Stimulated activated naive CD4-positive, alpha-beta T cell treated with Interleukin-2 at 50 U/mL for 16 hours (primary cell): ENCODE measurements at regions not wholly inside any gene's neighbourhood (a gene's known extent, or its start where the extent isn't known, plus 50 kb on each side); places are given as distances from the start of the nearest gene placed in this dataset.

ENCODE experiments used
- DNase-seq: peaks from one replicate; lab custom pipeline; 2025; lab: John Stamatoyannopoulos, UW

DNA sequence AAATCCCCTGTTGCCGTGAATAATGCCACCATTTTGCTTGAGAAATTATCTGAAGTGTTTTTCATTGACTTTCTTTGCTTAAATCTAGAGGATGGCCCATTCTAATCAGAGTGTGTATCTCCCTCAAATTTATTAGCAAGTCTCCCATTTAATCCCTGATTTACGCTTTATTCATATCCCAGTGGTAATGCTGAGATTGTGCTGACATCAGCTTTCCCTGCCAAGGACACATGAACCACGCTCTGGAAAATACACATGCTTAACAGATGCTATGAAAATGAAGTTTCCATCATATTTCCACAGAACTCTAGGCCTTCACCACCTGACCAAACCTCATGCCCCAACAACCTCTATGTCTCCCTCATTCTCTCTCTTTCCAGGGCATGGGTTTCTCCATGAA is 545.4 kb downstream of the TUSC7 start:
- no peak for DNase-seq

DNA sequence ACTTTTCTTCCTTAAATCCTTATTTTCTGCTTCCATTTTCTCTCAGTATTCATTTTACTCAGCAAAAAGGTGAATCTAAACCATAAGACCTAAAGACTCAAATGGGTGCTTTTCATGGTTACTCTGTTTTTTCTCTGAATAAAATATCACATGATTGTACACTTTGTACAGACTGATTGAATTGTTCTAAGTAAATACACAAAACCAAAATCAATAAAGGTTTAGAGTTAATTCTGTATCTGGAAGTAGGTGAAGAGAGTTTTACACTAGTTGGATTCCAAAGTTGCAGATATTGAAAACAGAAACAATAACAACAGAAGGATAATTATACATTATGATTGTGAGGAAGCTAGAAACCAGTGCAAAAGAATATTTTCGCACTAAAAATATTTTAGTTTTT is 546.2 kb downstream of the TUSC7 start:
- DNase-seq = no peak

DNA sequence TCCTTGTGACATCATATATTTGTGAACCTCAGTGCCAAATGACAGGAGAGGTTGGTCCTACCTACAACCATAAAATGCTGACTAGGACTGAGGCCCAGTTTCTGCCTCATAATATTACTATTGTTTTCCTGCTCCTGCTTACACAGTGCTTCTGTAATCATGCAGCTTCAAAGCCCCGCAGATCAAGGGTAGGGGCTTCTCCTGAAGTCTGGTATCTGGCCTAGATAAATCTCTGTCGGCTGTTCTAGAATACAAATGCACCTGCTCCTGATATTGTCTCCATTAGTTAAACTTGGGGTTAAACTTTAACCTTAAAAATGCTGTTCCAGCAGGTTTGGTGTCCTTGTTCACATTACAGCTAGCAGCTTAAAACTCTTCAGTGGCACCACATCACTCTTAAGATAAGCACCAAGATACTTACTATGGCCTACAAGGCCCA is 552.4 kb downstream of the TUSC7 start:
- DNase-seq = no peak

DNA sequence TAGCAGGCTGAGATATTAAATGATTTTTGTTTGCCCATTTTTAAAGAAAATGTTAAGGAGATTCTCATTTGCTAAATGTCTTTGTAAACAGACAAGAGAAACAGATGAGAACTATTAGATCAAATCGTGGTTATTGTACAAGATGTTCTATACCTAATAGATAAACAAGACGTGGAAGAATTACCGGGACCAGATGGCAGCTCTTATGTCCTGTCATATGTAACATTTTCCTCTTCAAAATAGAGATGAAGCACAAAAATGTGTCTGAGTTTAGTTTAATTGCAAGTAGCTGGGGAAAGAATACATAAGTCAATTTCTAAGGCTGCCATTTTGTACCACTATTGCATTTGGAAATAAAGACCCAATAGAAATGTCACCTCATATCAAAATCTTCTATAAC is 553.7 kb downstream of the TUSC7 start:
- no peak for DNase-seq

DNA sequence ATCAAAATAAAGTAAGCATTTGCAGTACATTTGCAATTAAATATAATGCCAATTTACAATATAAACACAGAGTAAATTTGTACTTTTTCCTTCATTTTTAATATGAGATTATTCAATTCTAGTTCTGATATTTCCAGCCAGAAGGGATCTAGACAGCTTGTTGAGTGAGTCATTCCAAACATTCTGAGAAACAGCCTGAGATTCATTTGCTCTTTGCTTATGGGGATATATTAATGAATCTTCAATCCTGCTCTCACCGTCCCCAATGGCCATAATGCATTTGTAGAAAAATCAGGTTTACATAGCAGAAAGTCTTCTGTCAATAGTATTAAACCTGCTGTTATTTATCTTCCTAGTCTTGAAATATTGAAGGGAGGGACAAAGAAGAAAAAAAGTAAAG is 554.2 kb downstream of the TUSC7 start:
- DNase-seq = no peak

DNA sequence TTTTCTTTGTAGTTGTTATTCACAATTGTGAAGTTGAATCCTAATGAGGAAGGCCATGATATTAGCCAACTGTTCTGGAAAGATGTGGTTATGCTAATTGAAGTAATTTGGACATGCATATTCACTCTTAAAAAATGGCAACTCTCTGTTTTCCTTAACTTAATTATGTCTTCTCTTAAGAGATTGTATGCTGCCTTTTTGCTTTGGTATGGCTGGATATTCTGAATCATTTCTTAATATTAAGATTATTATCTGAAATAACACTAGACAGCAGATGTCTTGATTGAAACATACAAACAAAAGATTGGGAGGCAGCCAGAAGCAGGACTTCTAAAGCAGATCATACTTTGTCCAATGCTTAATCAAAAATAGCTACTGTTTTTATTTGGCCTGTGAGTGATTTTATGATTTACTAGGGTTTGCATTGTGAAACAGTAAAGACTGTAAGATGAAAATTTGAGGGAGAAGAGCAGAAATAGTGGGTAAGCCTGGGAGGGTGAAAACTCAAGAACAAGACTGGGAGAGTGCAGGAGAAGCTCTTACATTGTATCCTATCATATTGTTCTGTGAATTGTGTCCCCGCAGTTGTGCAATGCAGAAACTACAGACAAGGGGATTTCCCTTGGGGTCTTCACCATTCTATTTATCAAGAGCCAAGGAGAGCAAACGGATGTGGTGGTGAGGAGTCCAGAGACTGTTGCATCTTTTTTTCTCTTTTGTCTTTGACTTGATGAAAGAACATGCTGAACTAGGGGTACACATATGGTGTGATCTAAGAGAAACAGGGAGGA is 554.8 kb downstream of the TUSC7 start:
- no peak for DNase-seq

DNA sequence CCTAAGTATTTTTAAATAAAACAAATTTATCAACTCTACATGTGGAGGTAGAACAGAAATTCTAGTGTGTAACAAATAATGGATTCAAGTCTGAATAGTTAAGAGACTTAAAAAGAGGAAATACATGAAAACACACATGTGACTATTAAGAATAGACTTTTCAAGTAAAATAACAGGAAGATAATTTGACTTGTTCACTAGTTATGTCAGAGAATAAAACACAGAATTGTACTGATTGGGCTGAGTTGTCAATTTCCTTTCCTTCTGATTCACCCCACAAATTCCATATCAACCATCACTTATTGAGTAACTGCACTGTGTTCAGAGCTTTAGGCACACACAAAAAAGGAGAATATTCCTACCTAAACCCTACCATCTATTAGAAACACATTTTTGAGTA is 557.2 kb downstream of the TUSC7 start:
- DNase-seq = no peak

DNA sequence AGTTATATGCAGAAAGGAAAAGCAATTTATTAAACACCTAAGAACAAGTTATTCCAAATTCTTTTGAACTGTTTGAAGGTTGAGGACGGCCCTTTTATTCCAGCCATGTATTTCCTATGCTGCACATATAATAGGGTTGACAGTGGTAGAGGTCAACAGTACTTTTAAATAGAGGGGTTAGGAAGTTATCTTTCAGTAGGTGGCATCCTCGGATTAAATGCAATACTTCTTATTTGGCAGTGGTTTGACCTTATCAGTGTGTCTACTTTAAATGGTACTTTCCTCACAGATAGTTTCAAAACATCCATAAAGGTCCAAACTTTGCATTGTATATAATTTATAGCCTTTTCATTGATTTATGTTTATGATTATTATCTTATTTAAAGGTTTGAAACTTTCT is 558.7 kb downstream of the TUSC7 start:
- DNase-seq = no peak

DNA sequence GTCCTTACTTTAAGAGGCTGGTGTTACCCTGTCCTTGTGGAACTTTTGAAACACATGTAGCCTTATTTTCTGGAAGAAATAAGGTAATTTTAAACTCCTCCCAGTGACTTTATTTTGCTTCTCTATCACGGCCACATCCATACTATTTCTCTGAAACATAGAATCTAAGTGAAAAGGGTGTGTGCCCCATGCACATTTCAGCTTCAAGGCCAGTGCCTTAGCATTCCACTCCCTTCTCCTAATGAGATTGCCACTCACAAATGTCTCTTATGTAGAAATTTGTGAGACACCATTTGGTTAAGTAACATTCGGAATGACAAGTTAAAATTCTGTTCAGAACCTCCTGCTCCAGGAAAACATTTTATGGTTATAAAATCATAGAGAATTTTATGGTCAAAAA is 562.7 kb downstream of the TUSC7 start:
- DNase-seq = no peak

DNA sequence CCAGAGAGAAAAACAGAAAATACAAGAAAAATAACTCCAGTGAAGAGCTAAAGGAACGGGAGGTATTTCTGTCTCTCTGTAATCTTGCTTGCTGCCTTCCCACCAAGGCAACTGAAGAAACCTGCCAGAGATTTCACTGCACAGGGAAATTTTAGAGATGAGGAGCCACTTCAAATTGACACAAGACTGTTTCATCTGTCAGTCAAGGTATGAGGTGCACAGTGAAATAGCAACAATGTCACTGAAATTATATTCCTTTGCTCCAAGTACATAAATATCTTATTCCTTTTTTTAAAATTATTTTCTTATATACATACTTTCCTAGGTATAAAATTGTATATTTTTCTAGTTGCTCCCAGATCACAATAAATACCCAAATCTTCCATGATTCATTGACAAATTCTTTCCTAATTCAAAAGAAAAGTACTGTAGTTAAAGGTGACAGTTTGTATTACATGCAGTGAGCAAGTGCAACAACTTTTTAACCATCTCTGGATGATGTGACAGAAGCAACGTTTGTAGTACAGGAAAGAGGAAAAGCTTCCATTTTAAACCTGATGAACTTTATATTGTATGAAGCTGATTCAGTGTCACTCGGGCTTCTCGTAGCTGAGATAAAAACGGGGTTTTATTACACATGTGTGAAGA is 563.4 kb downstream of the TUSC7 start:
- no peak for DNase-seq

DNA sequence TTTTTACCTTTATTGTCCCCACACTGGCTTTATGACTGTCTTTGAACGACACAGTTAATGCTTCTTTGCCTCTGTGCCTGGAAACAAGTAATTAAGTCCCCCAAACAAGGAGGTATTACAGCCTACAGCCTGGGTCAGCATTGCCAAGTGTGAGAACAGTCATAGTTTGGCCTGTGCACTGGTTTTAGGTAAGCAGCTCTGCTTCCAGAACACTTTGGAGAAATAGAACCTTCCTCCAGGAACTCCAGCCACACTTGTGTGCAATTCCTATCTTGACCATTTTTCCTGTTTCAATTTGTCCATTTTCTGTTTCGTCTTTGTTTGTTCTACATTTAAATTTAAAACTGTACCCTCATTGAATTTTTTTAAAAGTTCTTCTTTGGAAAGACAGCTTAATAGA is 568.2 kb downstream of the TUSC7 start:
- DNase-seq = no peak

DNA sequence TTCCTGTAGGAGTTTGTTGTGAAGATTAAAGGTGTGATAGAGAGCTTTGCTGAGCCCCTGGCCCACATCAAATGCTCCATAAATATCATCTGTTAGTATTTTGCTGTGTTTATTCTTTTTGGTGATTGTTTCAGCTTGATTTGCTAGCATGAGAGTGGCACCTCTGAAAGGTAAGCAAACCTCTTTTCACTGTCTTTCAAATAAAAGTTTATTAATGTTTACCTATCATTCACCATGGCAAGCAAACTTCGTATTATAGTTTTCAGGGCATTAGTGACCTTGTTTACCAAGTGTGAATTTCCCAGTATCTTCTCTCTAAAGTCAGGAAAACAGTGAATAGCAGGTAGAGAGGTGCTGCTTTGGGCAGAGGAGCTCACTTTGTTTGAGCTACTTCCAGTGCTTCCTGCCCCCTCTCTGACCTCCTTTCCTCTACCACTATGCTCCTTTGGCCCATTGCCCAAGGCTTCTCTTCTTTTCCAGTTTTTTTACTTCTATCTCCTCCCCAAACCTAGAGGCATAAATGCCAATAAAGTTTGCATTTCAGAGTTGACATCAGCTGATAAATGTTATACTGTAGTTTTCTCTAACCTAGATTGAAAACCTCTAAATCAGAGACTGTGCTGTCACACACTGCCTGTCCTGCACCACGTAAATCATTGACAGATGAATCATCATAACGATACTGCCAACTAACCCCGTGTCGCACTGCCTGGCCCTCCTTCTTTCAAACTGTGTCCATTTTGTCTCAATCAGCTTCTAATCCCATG is 569.0 kb downstream of the TUSC7 start:
- no peak for DNase-seq

DNA sequence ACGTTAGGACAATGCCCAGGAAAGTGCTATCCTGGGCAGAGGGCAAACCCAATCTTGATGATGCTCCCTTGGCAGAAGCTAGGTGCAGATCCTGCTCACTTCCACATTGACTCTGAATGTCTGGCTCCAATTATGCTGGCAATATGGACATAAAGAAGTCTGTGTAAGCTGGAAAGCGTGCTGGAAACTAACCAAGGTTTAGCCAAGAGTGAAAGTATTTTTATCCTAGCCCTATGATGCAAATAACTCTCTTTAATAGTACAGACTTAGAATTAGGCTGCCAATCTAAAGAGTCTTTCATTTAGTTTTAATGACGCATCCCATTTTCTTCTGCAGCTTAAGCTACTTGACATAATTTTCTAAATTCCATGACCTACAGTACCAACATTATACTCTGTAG is 571.8 kb downstream of the TUSC7 start:
- DNase-seq = no peak

DNA sequence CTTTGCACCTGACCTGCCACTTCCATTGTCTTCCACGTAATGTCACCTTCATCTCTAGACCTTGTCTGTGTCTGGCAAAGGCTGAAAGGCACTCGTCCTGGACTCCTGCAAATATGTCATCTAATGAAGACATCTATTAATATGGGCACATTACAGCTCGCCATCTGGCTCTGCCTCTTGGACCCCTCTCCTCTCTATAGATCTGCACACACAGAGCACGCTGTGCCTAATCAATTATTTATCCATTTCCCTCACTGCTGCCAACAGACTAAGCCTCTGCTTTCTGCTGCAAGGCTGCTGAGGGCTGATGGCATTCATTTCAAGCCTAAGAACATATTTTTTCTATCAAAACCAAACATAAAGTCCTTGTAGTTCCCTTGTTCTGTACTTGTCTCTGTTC is 573.0 kb downstream of the TUSC7 start:
- no peak for DNase-seq

DNA sequence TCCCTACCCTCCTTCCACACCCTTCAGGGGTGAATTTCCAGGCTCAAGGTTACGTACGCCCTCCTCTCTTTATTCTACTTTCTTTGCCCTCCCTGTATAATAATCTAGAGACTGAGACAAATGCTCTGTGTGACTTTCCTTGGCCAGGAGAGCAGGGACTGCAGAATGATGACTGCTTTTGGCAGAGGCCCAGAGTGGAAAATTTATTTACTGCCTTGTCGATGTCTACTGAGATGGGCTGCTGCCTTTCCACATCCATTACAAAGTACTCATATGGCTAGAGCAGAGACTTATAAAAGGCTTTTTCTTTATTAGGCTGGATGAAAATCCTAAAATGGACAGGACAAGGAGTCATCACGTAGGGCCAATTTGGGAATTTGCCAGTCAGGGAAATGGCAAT is 576.2 kb downstream of the TUSC7 start:
- no peak for DNase-seq

DNA sequence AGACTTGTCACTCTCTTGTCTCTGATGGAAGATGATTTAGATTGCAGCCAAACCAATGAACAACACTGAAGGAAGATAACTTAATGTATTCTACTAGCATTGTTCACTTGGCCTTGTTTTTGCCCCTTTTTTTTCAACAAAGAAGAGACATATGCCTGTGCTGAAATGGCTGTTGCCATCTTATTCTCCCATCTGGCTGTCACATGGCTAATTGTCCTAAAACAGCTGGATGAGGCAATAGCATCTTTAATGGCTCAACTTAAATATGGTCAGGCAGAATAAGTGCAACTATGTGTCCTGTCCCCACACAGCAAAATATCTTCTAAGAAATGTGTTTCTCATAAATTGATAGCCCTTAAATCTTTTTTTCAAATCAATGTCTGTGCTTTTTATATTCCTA is 576.9 kb downstream of the TUSC7 start:
- no peak for DNase-seq

DNA sequence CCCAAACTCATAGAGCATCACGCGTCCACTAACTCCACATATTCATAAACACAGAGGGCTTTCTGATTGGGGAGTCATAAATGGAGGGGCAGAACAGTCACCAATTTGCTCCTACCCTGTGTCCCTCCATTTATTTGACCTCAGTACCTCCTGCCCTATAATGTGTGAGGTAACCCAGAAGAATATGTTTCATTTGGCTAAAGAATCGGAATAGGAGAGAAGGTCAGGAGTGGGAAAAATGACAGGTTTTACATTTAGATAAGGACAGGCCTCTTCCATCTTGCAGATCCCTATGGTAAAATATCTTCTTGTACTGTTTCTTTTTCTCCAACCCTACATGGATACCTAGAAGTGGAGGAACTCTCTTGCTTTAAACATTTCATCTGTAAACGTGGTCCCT is 578.0 kb downstream of the TUSC7 start:
- no peak for DNase-seq

DNA sequence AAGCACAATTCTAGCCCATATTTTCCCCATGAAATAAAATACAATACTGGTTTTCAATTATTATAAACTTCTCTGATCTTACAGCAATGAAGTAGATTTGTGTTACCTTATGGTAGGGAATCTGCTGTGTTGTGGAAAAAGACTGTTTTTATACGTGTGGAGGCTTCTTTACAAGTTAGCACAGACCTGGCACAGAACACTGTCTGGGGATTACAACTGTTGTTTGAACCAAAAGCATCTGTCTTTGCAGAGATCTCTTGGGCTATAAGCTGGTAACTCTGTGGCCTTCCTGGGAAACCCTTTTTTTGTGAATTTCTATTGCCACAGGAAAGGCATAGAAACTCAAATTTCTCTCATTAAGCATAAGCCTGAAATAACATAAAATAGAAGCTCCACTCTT is 581.9 kb downstream of the TUSC7 start:
- no peak for DNase-seq

DNA sequence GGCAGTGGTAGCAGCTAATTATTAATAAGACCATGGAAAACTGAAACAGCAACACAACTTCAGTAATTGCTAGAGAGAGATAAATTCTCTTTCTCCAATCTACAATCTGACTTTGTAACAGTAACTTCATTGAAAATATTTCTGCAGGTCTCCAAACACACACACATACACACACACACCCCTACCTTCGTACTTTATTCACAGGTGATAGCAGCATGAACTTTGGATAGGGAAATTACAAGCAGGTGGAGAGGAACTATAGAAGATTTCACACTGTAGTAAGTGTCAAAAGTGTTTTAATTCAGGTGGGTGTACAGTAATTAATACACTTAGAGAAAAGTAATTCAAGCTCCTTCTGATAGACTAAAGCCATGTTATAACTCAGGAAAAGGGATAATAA is 587.5 kb downstream of the TUSC7 start:
- DNase-seq = no peak

DNA sequence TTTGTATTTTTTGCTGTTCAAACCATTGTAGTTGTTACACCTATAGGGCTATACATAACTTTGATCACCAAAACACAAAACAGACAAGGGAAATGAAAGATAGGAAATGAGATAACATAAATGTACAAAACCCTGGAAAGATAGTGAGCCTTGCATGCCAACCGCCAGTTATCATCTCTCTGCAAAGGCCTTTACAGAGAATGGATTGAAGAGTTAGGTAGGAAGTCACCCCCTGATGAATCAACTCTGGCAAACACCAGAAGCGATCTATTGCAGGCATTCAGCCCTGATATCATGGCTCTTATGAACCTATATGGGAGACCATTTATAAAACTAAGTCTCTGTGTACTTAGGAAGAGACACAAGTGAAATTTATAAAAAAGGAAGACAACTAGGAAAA is 588.0 kb downstream of the TUSC7 start:
- DNase-seq = no peak

DNA sequence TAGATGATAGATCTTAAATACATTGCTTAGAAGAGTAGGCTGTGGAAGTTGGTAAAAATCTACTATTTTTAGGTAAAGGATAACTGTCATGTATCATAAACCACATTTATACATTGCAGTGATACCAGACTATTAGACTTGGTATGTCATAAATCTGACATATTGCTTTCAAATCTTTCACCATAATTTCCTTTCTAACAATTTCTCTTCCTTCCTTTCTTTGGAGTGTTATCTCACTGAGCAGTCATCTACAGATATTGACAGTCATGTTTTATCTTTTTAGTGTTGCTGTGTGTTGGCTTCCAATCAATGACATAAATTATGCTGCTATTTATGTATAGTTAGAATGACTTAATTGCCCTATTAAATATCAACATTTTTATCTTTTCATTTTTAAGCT is 588.7 kb downstream of the TUSC7 start:
- DNase-seq = no peak

DNA sequence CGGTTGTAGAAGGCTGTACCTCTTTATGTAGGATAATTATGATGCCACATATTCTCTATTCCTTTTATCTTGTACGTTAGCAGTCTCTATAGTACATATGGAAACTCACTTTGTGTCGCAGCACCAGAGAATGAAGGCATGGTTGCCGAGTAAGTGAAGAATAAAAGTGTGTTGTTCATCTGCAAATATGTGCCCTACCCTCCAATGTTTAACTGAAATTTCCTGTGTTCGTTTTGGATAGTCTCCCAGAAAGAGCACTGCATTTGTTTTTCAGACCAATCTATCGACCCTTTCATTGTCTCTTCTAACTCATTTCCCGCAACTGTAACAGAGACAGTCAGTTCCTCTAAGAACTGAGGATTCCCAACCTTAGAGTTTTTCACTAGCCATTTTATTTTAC is 592.8 kb downstream of the TUSC7 start:
- no peak for DNase-seq

DNA sequence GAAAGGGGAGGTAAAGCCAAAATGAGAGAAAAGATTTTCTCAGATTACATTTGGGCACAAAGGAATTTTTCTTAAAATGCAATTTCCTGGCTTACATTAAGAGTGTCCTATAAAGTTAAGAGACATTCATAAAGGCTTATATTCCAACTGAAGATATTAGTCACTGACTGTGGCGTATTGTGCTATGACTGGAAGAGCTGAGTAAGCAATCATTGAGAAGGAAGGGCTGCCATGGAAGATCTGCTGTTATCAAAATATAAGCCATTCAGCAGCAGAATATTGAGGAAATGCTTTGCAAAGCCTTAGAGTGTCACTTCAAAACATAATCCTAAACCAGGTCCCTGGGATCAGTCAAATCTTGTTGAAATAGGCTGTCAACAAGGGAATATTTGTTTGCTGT is 593.9 kb downstream of the TUSC7 start:
- no peak for DNase-seq
